ENCODE measurements at regions not wholly inside any gene's neighbourhood (a gene's known extent, or its start where the extent isn't known, plus 50 kb on each side); places are given as distances from the start of the nearest gene placed in this dataset.

DNA sequence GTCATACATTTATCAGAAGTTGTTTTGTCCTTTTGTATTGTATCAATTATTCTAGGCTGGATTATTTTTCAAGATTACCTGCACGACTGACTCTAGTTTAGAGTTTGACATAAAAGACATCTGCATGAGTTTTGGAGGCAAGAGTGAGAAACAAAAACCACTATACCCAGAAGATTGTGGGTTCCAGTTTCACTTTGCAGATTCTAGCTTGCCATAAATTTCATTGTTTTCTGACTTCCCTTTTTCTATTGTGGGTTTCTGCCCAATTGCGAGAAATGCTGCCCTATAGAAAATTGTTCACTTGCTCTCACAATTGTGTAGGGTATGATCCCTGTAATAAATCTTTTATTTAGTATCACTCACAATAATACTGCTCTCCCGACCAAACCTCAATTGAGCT, 1043.4 kb upstream of the CDH10 start:
- TF ChIP-seq CTCF (IDR thresholded peaks at IDR 0.05; ENCODE audit: insufficient read depth, low read length, poor library complexity, severe bottlenecking) (no peak), EZH2phosphoT487 (conservative IDR thresholded peaks at IDR 0.05; ENCODE audit: low read length) (no peak)

Measured in SU-DHL-6 (cell line).